Lower leg skin (tissue), 4 donors: ENCODE measurements at regions not wholly inside any gene's neighbourhood (a gene's known extent, or its start where the extent isn't known, plus 50 kb on each side); places are given as distances from the start of the nearest gene placed in this dataset.

ENCODE experiments used
- DNase-seq, 2 donors: peaks; one replicate each; pipeline ENCODE4 v3.0.0-alpha.2; 2019; ENCODE audit warnings: low spot score in 2 of 2
- H3K4me3 ChIP-seq: fragments of 200-600 bp; sonication (generic); 2 replicates; pipeline ENCODE4 v1.5.1; 2017; ENCODE audit warnings: mild to moderate bottlenecking, low read depth; ENCODE audit not compliant: poor library complexity, severe bottlenecking
- CTCF ChIP-seq, 3 donors: fragments of 450-650 bp; IDR thresholded peaks; one replicate each; pipeline ENCODE4 v1.5.1; 2016; ENCODE audit warnings: antibody characterized with exemption in 3 of 3, mild to moderate bottlenecking in 3 of 3, moderate library complexity in 2 of 3
- POLR2A ChIP-seq, 2 donors: fragments of 450-650 bp; IDR thresholded peaks; one replicate each; pipeline ENCODE4 v1.6.1; 2016 to 2017; ENCODE audit warnings: antibody characterized with exemption in 2 of 2, mild to moderate bottlenecking in 1 of 2, moderate library complexity in 1 of 2
- WGBS, 2 donors: methylation state at CpG; one replicate each; pipeline ENCODE4 v1.1.5; 2018; 5-methylcytosine and 5-hydroxymethylcytosine counted together
- intact Hi-C: fragments of 100-400 bp; cut with DNase I; formaldehyde crosslinking; loops from one replicate; pipeline ENCODE4 v1.15.0; 2023; ENCODE audit warnings: low total_unique reads

- no peak for TF ChIP-seq CTCF (IDR thresholded peaks at IDR 0.05)
- TF ChIP-seq POLR2A (IDR thresholded peaks at IDR 0.05): no peak
- DNase-seq: no peak
- no peak overlapping the region for H3K4me3 ChIP-seq
- intact Hi-C loops: no loop called here
Measured at GRCh38 chr3:147890114-147890513, 480.9 kb downstream of the ZIC1 start.

- TF ChIP-seq POLR2A (IDR thresholded peaks at IDR 0.05): no peak
Measured at GRCh38 chr3:147895509-147895908, 486.3 kb downstream of the ZIC1 start.

GRCh38 chr3:147900851-147901250, 491.7 kb downstream of the ZIC1 start:
- no peak overlapping the region for H3K4me3 ChIP-seq
- TF ChIP-seq CTCF (IDR thresholded peaks at IDR 0.05) (no peak), POLR2A (IDR thresholded peaks at IDR 0.05) (no peak)
- no peak for DNase-seq
- intact Hi-C loops: no loop called here
- 90 to 99% methylated on average over 3 of the region's 3 CpGs for WGBS, 2 donors

More at GRCh38 chr3:147895509-147895908, 486.3 kb downstream of the ZIC1 start:
- 79 to 83% methylated on average over 1 of the region's 1 CpG for WGBS, 2 donors
- intact Hi-C loops: no loop called here
- no peak for DNase-seq
- H3K4me3 ChIP-seq: no peak overlapping the region

GRCh38 chr3:147903026-147903425, 493.9 kb downstream of the ZIC1 start:
- intact Hi-C loops: no loop called here
- no peak for DNase-seq
- no peak overlapping the region for H3K4me3 ChIP-seq
- TF ChIP-seq POLR2A (IDR thresholded peaks at IDR 0.05) (no peak), CTCF (IDR thresholded peaks at IDR 0.05) (no peak)
- WGBS, 2 donors: 64 to 71% methylated on average over 4 of the region's 4 CpGs

- no peak overlapping the region for H3K4me3 ChIP-seq
- no peak for TF ChIP-seq CTCF (IDR thresholded peaks at IDR 0.05)
- intact Hi-C loops: no loop called here
- DNase-seq: no peak
- WGBS, 2 donors: 85 to 96% methylated on average over 3 of the region's 3 CpGs
Measured at GRCh38 chr3:147904421-147904820, 495.3 kb downstream of the ZIC1 start.

GRCh38 chr3:147906285-147906684, 497.1 kb downstream of the ZIC1 start:
- intact Hi-C loops: no loop called here
- no peak overlapping the region for H3K4me3 ChIP-seq
- TF ChIP-seq CTCF (IDR thresholded peaks at IDR 0.05) (no peak), POLR2A (IDR thresholded peaks at IDR 0.05) (no peak)
- WGBS, 2 donors: 33 to 34% methylated on average over 2 of the region's 2 CpGs
- no peak for DNase-seq
